ENCODE measurements at regions not wholly inside any gene's neighbourhood (a gene's known extent, or its start where the extent isn't known, plus 50 kb on each side); places are given as distances from the start of the nearest gene placed in this dataset.
A peak's percentile ranks its signal among the peaks of the same experiment; 100 is the strongest.

DNA sequence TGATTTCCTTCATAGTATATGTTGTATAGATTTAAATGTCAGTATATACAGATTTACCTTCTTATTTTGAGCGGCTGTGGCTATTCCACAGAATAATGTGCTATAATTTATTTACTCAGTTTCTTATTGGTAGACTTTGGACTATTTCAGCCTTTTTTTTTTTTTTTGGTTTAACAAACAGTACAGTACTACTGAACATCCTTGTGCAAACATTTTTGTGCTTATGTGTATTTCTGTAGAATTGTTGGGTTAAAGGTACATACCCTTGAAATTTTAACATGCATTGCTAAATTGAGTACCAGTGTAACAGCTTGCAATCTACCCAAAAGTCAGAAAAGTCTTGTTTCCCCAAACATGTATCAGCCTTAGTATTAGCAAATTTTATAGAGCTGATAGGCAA is 68.8 kb downstream of the HHEX start:
- no peaks in the 10 kb centered on the region for H3K27me3 ChIP-seq
- no peak for TF ChIP-seq EP300 (IDR thresholded peaks at IDR 0.05)
- TF ChIP-seq POLR2A (IDR thresholded peaks at IDR 0.05): no peak
- TF ChIP-seq, protein P1, sequence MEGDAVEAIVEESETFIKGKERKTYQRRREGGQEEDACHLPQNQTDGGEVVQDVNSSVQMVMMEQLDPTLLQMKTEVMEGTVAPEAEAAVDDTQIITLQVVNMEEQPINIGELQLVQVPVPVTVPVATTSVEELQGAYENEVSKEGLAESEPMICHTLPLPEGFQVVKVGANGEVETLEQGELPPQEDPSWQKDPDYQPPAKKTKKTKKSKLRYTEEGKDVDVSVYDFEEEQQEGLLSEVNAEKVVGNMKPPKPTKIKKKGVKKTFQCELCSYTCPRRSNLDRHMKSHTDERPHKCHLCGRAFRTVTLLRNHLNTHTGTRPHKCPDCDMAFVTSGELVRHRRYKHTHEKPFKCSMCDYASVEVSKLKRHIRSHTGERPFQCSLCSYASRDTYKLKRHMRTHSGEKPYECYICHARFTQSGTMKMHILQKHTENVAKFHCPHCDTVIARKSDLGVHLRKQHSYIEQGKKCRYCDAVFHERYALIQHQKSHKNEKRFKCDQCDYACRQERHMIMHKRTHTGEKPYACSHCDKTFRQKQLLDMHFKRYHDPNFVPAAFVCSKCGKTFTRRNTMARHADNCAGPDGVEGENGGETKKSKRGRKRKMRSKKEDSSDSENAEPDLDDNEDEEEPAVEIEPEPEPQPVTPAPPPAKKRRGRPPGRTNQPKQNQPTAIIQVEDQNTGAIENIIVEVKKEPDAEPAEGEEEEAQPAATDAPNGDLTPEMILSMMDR (IDR thresholded peaks at IDR 0.05): no peak
- H3K27ac ChIP-seq: no peak overlapping the region
- 93 to 100% methylated on average over 1 of the region's 1 CpG for WGBS, 2 donors
- no peaks in the 10 kb centered on the region for H3K36me3 ChIP-seq
- H3K9me3 ChIP-seq: no peaks in the 10 kb centered on the region
- peaks cover 0 to 19% (median 14%) of the 10 kb centered on the region in 4 donors for H3K4me1 ChIP-seq
- H3K4me3 ChIP-seq: no peak overlapping the region
- no peak for DNase-seq (ENCODE audit: low spot score in 2 of 2)

DNA sequence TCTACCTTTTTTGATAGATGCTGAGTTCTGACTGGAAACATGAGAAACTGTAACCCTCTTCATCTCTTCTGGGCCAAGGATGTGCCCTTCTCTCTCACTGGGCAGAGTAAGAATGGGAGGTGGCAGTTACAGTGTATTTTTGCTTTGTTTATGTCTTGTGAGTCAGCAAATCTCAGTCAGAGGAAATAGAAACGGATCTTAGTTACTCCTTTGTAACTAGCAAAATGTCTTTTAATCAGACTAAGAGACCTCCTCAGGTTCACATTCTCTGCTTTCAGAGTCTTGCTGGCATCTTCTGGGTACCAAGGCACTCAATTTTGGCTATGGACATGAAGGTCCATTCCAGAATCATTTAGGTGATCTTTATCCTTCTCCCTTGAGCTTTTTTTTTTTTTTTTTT is 70.9 kb downstream of the HHEX start:
- no peak overlapping the region for H3K27ac ChIP-seq
- H3K27me3 ChIP-seq: no peaks in the 10 kb centered on the region
- no peaks in the 10 kb centered on the region for H3K36me3 ChIP-seq
- WGBS, 2 donors: 21 to 28% methylated on average over 1 of the region's 1 CpG
- peaks cover 0 to 19% (median 14%) of the 10 kb centered on the region in 4 donors for H3K4me1 ChIP-seq
- no peak overlapping the region for H3K4me3 ChIP-seq
- H3K9me3 ChIP-seq: no peaks in the 10 kb centered on the region
- DNase-seq (ENCODE audit: low spot score in 2 of 2): no peak
- no peak for TF ChIP-seq POLR2A (IDR thresholded peaks at IDR 0.05)

DNA sequence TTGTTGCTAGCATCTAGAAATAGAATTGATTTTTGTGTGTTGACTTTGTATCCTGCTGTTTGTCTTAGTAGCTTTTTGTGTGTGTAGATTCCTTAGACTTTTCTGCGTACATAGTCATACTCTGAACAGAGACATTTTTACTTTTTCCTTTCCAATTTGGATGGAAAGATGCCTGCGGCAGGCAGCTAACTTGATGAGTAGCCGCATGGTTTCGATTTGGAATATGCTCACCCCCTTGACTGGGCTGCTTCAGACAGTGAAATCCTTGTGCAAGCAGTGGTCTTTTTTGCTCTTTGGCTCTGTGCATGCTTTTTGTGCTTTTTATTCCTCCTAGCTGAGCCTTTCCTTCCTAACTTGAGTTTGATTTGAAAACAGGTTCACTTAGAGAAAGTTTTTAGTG is 71.8 kb downstream of the HHEX start:
- Histone ChIP-seq H3K4me3 (peak overlapping the region in 1 of 4 donors; percentile 10), H3K27me3 (no peaks in the 10 kb centered on the region), H3K27ac (no peak overlapping the region), H3K36me3 (no peaks in the 10 kb centered on the region), H3K4me1 (peaks cover 0 to 15% (median 9%) of the 10 kb centered on the region in 4 donors), H3K9me3 (no peaks in the 10 kb centered on the region)
- no peak for TF ChIP-seq POLR2A (IDR thresholded peaks at IDR 0.05)
- TF ChIP-seq EP300 (IDR thresholded peaks at IDR 0.05): no peak
- TF ChIP-seq, protein P1 (IDR thresholded peaks at IDR 0.05): no peak
- WGBS, 2 donors: 65% methylated on average over 4 of the region's 4 CpGs
- no peak for DNase-seq (ENCODE audit: low spot score in 2 of 2)

DNA sequence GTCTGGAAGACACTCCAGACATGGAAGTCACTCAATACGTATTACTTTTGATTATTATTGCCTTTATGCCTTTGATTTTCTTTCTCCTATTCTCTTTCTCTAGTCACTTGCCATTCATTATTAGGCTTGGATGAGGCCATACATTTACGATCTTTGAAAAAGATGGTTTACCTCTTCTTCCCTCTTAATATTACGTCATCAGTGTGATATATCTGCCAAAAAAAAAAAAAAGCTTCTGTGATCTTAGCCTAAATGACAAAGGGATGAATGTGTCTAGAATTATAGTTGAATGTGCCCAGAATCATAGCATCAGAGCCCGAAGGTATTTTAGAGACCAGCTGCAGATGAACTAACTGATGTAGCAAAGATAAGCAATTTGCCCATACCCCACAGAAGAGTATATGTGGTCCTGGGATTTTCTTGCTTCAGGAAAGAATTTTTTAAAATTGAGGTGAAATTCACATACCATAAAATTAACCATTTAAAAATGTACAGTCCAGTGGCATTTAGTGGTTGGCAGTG is 73.9 kb downstream of the HHEX start:
- no peaks in the 10 kb centered on the region for H3K4me1 ChIP-seq
- no peak for DNase-seq (ENCODE audit: low spot score in 2 of 2)
- WGBS, 2 donors: 93% methylated on average over 4 of the region's 4 CpGs
- no peak overlapping the region for H3K4me3 ChIP-seq
- no peaks in the 10 kb centered on the region for H3K27me3 ChIP-seq
- TF ChIP-seq EP300 (IDR thresholded peaks at IDR 0.05) (no peak), POLR2A (IDR thresholded peaks at IDR 0.05) (no peak)
- TF ChIP-seq, protein P1 (IDR thresholded peaks at IDR 0.05): no peak
- H3K27ac ChIP-seq: no peak overlapping the region
- H3K9me3 ChIP-seq: peaks cover 0 to 18% (median 0%) of the 10 kb centered on the region in 4 donors
- no peaks in the 10 kb centered on the region for H3K36me3 ChIP-seq

DNA sequence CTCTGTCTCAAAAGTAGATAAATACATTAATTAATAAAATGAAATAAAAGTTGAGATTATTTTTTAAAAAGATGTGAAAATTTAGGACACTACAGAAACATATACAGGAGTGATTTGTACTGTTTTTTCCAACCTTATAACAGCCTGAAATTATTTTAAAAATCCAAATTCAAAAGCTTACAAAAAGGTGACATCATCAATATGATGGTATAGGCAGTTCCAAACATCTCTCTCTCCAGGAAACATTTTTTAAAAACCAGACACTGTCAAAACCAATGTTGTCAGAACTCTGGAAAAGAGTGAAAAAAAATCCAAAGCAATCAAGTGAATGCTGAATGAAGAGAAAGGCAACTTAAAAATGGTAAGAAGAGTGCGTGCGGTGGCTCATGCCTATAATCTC is 76.7 kb downstream of the HHEX start:
- Histone ChIP-seq H3K36me3 (no peaks in the 10 kb centered on the region), H3K27ac (no peak overlapping the region), H3K4me3 (no peak overlapping the region), H3K9me3 (peaks cover 0 to 24% (median 0%) of the 10 kb centered on the region in 4 donors), H3K4me1 (no peaks in the 10 kb centered on the region), H3K27me3 (no peaks in the 10 kb centered on the region)
- TF ChIP-seq POLR2A (IDR thresholded peaks at IDR 0.05) (no peak), EP300 (IDR thresholded peaks at IDR 0.05) (no peak)
- TF ChIP-seq, protein P1 (IDR thresholded peaks at IDR 0.05): no peak
- WGBS, 2 donors: 91 to 95% methylated on average over 2 of the region's 2 CpGs
- DNase-seq (ENCODE audit: low spot score in 2 of 2): no peak

DNA sequence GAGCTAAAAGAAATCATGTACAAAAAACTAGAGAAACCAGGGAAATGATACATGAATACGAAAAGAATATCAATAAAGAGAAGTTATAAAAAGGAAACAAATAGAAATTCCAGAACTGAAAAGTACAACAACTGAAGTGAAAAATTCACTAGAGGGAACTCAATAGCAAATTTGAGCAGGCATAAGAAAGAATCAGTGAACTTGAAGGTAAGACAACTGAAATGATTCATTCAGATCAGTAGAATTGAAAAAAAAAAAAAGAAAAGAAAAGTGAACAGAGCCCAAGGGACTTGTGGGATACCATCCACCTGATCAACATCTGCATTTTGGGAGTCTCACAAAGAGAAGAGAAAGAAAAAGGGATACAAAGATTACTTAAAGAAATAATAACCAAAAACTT is 78.3 kb downstream of the HHEX start:
- H3K4me1 ChIP-seq: no peaks in the 10 kb centered on the region
- no peaks in the 10 kb centered on the region for H3K36me3 ChIP-seq
- no peak overlapping the region for H3K4me3 ChIP-seq
- TF ChIP-seq POLR2A (IDR thresholded peaks at IDR 0.05): no peak
- TF ChIP-seq, protein P1 (IDR thresholded peaks at IDR 0.05): no peak
- no peak for TF ChIP-seq EP300 (IDR thresholded peaks at IDR 0.05)
- no peak for DNase-seq (ENCODE audit: low spot score in 2 of 2)
- H3K27me3 ChIP-seq: no peaks in the 10 kb centered on the region
- peaks cover 0 to 24% (median 0%) of the 10 kb centered on the region in 4 donors for H3K9me3 ChIP-seq
- WGBS, 2 donors: 86 to 88% methylated on average over 1 of the region's 1 CpG
- H3K27ac ChIP-seq: no peak overlapping the region
